Activated CD4-positive, alpha-beta T cell treated with anti-CD3 and anti-CD28 coated beads for 1 hour (primary cell): ENCODE measurements at regions not wholly inside any gene's neighbourhood (a gene's known extent, or its start where the extent isn't known, plus 50 kb on each side); places are given as distances from the start of the nearest gene placed in this dataset.
"Not testable (repeated sequence)": the region's sequence is repeated elsewhere in the genome, so short reads cannot be mapped to it uniquely, and the experiment has no call there.

Source experiments
- DNase-seq: peaks from one replicate; pipeline ENCODE4 v3.0.0-alpha.2; 2020

DNA sequence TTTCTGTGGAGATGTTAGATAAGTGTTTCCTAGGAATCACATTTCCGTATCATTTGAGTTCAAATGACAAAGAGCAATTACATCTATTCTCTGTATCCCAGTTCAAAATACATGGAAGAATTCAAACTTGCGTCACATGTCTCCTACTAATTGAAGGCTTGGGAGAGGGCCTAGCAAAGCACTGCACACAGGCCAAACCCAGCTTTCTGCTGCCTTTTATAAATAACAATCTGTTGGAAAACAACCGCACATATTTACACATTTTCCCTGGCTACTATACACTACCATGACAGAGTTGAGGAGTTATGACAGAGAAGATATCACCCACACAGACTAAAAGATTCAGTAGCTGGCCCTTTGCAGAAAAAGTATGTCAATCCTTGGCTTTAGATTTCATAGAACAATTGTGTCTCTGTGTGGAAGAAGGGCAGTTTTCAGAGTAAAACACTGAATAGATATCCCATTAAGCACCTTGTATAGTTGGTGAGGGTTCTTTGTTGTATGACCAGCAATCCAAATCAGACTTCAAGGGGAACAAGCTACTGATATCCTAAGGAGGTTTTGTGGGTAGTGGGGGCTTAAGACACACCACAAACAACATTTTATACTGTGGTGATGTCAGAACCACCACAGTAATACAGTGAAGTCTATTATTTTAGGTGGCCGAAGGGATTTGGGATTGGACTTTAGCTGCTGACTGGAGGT lies 861.3 kb downstream of the CCDC85A start:
- DNase-seq = no peak

DNA sequence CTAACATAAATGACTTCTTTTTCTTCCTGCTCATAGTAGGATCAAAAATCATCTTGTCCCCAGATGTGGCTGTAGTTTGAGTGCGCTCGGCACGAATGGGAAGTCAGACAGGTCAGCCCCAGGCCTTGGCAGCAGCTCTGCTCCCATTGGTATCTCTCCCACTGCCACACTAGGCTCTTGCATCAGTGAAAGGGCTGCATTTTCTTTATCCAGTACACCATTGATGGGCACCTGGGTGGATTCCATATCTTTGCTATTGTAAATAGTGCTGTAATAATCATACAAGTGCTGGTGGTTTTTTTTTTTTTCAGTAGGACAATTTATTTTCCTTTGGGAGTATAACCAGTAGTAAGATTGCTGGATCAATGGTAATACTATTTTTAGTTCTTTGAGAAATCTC lies 865.5 kb downstream of the CCDC85A start:
- no peak for DNase-seq

GRCh38 chr2:57050007-57050406 lies 866.2 kb downstream of the CCDC85A start:
- DNase-seq = no peak

DNA sequence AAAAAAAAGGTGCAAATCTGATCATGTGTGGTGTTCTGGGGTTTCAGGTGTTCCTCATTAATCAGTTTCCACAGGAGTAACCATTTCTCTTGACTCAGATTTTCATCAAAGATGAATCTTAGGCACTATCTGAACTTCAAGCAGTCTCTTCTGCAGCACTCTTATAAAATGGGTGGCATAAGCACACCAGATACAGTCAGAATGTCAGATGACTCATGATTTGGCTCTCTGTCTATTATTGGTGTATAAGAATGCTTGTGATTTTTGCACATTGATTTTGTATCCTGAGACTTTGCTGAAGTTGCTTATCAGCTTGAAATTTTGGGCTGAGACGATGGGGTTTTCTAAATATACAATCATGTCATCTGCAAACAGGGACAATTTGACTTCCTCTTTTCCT lies 882.5 kb downstream of the CCDC85A start:
- not testable (repeated sequence) for DNase-seq

DNA sequence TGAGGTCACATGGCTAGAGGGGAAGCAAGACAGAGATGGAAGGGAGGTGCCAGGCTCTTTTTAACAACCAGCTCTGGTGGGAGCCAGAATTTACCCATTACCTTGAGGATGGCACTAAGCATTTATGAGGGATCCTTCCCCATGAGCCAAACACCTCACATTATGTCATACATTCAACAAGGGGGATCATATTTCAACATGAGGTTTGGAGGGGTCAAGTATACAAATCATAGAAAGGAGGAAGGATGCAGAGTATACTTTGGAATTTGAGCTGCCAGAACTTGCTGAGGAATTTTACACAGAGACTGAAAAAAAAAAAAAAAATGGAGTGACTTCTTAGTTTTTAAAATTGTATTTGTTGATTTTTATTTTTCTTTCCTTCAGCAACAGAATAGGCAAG lies 891.4 kb downstream of the CCDC85A start:
- DNase-seq = no peak

DNA sequence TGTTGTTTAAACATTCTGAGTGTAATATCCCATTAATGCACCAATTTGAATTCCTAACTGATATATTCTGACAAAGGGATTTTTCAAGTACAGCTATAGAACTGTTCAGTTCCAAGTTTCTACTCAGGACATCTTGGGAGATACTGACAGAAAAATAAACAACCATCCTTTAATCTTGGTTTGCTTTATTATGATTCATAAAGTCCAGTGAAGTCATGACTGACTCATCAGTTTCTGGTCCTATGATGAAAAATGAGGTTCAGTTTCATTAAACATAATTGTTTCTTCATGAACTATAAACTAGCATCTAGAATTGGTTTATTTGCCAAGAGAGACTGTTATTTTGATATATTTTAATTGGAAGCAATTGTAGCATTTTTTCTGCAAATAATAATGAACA lies 896.2 kb downstream of the CCDC85A start:
- DNase-seq = no peak

- no peak for DNase-seq
These were observed 901.0 kb downstream of the CCDC85A start for GRCh38 chr2:57084697-57085281.

DNA sequence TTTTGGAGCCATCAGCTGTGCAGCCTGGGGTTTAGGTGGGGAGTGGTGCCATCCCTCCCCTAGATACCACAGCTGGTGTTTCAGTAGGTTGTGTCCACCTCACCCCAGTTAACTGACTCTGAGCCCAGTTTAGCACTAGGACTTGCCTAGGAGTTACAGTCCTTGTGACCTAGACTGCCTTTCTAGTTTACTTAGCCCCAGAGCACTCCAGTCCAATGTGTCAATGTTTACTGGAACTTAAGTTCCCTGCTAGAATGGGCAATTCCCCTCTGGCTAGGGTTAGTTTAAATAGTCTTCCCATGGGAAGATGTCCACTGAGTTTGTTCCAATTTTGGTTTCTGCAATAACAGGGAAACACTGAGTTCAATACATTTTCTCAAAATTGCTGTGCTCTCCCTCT lies 909.2 kb downstream of the CCDC85A start:
- DNase-seq = no peak

GRCh38 chr2:57097855-57098254 lies 914.1 kb downstream of the CCDC85A start:
- DNase-seq = no peak

GRCh38 chr2:57100436-57100835 lies 916.6 kb downstream of the CCDC85A start:
- no peak for DNase-seq

GRCh38 chr2:57105694-57106093 lies 921.9 kb downstream of the CCDC85A start:
- no peak for DNase-seq

- no peak for DNase-seq
These were observed 923.6 kb downstream of the CCDC85A start for GRCh38 chr2:57107353-57107752.

DNA sequence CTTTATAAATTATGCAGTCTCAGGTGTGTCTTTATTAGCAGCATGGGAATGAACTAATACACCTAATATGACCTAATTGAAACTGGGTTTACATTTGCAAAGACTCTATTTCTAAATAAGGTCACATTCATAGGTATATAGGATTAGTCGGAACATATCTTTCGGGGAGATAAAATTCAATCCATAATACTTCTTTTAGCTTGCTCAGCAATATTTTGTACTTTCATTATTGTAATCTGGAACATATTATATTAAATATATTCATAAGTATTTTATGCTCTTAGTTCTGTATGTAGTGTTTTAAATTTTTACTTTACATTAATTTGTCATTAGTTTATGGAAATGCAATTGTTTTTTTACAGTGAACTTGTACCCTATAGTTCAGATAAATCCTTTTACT lies 927.7 kb downstream of the CCDC85A start:
- DNase-seq = no peak

GRCh38 chr2:57119141-57119540 lies 927.5 kb upstream of the VRK2 start:
- no peak for DNase-seq

DNA sequence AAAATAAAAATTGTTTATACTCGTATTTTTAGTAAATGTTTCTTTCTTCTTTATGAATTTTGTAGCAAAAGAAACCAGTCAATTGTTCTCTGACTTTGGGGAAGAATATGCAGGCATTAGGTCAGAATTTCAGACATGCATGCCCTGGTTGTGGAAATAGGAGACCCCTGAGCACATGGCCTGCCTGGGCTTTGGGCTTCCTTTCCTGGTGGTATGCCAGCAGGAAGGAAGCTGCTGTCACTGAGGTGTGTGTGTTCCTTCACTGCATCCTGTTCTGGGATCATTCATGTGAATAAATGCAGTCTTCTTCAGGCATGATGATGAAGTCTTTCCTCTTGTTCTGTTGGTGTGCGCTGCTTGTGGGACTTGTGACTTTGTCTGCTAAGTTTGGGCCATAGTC lies 920.2 kb upstream of the VRK2 start:
- DNase-seq = no peak

DNA sequence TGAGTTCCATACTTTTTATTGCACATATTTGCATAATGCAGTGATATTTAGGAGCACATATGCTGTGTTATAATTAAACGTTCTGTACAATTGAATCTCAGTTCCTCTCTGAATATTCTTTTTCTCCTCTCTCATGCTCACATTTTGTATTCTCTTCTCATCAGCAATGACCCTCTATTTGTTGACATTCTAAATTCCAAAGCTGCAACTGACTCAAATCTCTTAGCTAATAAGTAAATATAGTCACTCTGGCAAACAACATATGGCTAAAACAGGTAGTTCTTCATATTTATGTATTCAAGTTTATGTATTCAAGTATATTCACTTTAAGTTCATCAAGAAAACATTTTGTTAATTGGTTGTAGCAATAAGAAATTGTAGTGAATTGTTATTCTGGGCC lies 907.4 kb upstream of the VRK2 start:
- DNase-seq = no peak

- no peak for DNase-seq
These were observed 905.3 kb upstream of the VRK2 start for GRCh38 chr2:57141269-57141668.

DNA sequence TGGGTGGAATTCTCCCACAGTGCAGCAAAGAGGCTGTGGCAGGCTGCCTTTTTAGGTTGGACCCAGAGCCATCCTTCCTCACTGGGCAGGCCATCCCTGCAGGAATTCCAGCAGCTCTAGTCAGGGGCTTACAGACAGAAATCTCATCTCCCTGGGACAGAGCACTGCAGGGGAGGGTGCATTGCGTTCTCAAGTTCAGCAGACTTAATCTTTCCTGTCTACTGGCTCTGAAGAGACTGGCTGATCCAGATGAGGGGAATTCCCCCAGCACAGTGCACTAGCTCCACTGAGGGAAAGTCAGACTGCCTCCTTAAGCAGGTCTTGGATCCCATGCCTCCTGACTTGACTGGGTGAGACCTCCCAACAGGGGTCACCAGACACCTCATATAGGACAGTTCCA lies 899.7 kb upstream of the VRK2 start:
- no peak for DNase-seq

GRCh38 chr2:57156231-57156924 lies 890.2 kb upstream of the VRK2 start:
- no peak for DNase-seq

GRCh38 chr2:57160976-57161375 lies 885.6 kb upstream of the VRK2 start:
- DNase-seq = no peak

DNA sequence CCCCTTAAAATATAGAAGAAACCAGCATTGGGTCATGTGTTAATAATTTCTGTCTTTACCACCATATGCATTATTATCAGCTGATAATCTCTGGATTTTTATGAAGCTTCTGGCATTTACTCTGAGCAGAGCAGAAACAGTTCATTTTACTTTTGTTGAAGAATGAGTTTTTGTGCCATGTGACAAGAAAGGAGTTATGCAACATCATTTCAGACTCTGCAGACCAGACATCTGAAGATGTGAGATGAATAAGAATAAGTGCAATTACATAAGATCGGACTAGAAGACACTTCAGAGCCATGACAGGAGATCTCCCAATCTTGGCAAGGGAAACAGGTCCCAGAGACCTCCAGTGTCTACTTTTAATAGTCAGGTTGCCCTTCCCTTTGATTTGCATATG lies 869.4 kb upstream of the VRK2 start:
- DNase-seq = no peak

DNA sequence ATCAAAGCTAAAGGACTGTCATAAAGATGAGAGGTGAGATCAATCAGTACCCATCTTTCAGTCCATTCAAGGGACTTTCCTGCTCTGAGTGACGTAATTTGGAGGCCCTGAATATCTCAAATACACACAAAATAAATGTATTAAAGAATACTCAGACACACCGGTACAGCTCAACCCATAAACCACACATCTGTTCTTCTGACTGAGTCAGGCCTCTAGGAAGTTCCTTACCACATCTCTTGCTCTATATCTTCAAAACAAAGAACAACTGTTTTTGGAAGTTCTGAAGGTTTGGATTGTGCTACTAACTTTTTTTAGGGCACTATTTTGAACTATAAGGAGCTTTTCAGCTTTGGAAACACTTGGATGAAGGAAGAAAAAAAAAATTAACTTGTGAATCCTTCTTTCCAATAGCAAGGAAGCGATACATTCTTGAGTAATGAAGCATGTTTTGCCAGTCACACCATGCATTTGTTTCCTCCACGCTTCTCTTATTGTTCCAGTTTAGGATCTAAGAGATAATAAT lies 866.5 kb upstream of the VRK2 start:
- no peak for DNase-seq

DNA sequence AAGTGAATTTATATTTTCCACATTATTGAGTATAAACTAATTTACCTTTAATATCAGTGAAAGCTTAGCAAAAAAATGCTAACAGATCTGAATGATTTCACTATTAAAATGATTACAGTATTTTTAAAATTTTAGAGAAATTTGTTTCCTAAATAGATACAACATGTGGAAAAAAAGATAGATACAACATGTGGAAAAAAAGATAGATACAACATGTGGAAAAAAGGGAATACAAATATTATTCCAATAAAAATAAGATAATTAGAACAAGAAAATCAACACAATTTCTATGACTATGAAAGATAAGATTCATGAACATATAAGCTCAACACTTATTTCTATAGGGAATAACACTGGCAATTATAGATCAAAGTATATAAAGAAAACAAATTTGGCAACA lies 865.9 kb upstream of the VRK2 start:
- no peak for DNase-seq

DNA sequence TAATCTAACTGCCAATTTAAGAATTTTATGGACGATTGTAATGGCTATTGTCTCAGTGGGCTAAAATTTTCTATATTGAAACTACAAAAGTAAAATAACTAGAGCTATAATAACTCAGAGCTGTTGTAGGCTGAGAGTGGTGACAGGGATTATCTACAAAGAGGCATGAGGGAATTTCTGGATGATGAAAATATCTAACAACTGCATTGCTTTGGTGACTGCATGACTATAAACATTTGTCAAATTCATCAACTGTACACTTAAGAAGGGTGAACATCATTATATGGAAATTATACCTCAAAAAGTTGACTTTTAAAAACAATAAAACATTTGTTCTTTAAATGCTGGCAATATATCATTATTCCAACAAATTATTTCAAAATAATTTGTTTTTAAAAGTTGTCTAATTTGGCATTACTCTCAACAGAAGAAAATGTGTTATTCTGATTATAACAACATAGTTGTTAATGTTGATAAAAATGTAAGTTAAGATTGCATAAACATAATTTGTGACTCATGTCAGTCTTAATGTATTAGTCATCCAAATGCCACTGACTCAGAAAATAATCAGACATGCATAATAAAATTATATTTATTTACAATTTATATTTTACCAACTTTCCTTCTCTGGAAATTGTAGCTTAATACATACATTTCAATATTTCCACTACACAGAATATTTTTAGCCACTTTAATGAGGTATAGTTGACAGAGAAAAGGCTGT lies 865.1 kb upstream of the VRK2 start:
- no peak for DNase-seq
